DMS79 (cell line): ENCODE measurements at regions not wholly inside any gene's neighbourhood (a gene's known extent, or its start where the extent isn't known, plus 50 kb on each side); places are given as distances from the start of the nearest gene placed in this dataset.
"Not testable (repeated sequence)": the region's sequence is repeated elsewhere in the genome, so short reads cannot be mapped to it uniquely, and the experiment has no call there.

Experiments used
- DNase-seq: peaks from one replicate; lab custom pipeline; 2025; lab: John Stamatoyannopoulos, UW

- DNase-seq, result no peak
Measured at GRCh38 chr4:158051401-158052235, 121.2 kb downstream of the GASK1B start.

DNA sequence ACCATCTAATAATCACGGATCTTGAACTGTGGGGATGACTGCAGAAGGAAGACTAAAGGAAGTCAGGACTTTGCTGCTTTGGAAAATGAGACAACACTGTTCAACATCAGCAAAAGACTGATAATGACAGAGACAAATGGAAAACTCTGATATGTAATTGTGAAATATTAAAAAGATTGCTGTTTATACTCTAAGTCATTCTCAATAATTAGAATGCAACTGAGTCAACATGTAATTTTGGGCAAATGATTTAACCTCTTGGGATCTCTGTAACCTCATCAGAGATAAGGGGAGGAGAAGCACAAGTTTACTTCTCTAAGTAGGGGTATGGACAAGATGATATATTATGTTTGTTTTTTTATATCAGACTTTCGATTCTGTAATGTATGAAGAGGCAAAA lies 121.9 kb downstream of the GASK1B start:
- no peak for DNase-seq

- DNase-seq, result no peak
Measured at GRCh38 chr4:158046345-158046744, 126.5 kb downstream of the GASK1B start.

GRCh38 chr4:158043971-158044618 lies 128.7 kb downstream of the GASK1B start:
- no peak for DNase-seq

- DNase-seq, result no peak
Measured at GRCh38 chr4:158042591-158043030, 130.2 kb downstream of the GASK1B start.

- DNase-seq, result no peak
Measured at GRCh38 chr4:158038718-158039117, 134.1 kb downstream of the GASK1B start.

- DNase-seq, result no peak
Measured at GRCh38 chr4:158036998-158037397, 135.8 kb downstream of the GASK1B start.

DNA sequence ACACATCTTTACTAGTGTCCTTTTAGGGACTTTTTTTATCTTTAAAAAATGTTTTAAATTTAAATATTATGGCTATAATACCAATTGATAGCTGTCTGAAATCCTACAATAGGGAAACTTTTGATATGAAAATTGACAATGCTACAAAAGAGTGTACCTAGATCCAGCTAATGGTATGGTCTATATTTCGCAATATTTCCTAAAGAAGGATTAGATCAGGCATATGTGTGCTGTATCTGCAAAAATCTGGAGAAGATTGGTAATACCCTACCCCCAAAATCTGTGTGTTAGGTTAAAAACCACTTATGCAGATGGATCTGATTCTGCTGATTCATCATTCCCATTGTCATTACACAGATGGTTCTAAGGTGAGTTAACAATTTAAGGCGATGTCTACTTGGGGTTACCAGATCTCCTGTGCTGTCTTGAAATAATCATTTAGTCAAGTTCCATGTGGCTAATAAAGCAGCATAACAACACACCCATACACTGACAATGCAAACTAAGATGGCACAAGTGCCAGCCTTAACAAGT lies 137.1 kb downstream of the GASK1B start:
- DNase-seq, result no peak

DNA sequence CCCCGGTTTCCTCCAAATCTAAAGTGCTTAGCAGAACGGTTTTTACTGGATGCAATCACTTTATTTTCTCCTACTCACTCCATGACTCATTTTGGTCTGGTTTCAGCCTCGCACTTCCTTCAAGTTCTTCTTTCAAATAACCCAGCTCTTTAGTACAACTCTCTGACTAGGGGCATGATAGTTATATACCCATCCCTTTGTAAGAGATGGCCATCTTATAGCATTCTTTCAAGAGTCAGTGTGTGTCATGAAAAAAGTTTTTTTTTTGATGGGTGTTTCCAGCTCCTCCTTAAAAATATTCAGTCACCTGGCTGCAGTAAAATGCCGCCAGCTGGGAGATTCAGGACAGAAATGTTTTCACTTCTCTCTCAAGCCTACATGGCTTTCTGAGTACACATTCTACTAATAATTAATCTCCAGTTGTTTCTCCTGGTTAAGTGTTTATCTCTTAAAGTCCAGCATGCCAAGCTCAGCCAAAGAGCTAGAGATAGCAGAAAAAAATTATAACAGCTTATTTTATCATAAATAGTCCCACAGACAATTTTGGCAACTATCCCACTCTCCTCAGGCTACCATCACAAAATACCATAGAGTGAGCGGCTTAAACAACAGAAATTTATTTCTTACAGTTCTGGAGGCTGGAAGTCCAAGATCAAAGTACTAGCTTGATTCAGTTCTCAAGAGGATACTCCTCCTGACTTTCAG lies 139.3 kb downstream of the GASK1B start:
- no peak for DNase-seq

- DNase-seq, result no peak
Measured at GRCh38 chr4:158032733-158033415, 140.0 kb downstream of the GASK1B start.

DNA sequence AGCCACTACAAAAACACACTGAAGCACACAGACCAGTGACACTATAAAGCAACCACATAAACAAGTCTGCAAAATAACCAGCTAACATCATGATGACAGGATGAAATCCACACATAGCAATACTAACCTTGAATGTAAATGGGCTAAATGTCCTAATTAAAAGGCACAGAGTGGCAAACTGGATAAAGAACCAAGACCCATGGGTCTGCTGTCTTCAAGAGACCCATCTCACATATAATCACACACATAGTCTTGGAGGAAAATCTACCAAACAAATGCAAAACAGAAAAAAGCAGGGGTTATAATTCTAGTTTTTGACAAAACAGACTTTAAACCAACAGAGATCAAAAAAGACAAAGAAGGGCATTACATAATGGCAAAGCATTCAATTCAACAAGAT lies 144.4 kb downstream of the GASK1B start:
- not testable (repeated sequence) for DNase-seq

DNA sequence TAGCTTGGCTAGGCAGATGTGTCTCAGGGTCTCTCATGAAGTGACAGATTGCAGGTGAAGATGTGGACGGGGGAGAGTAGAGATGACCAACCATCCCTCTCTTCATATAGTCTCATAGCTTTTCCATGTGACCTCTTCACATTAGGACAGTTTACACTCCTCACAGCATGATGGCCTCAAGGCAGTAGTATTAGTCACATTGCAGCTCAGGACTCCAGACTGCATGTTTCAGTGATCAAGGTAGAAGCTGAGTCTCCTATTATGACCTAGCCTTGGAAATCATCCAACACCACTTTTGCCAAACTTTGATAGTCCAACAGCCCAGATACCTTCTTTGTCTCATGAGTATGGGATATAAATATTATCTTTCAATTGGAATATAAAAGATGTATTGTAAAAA lies 147.7 kb downstream of the GASK1B start:
- DNase-seq, result no peak

DNA sequence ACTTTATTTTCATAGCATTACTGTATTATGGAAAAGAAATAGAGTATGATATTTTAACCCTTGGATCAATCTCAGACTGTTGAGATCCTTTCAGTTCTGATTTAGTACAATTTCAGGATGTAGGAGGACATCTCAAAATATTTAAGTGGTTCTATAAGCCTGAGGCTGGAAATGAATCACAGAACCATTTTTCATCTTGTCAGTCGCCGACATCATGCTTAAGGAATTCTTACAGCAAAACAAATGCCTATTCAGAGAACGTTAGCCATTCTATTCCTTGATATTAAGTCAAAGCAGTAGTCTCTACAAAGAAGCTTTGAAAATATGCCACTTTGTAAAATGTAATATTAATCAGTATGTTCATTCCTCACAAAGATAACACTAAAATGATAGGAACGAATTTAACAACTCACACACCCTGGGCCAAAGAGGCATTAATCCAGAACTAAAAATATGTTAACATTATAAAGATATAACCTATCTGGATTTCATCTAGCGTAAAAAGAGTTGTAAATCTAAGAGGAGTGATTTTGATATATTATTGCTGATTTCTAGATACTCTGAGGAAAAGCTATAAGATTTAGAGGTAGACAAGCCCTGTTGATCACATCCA lies 152.0 kb downstream of the GASK1B start:
- DNase-seq, result no peak

DNA sequence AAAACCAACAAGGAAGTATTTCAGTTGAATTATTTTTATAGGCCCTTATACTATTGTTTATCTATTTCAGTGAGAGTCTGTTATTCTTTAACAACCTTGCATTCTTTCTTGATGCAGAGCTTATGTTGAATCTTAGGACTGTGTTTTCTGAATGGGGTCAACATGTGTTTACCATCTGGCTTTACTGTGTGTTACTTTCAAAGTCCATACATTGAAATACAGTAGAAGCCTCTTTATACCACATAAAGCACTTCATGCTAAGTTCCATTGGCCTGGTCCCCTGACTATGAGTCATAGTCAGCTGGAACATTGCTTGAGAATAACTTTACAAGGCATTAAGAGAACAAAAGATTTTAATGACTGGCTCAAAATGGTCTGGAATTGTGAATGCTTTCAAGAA lies 152.6 kb downstream of the GASK1B start:
- DNase-seq, result no peak

- no peak for DNase-seq
Measured at GRCh38 chr4:158018831-158019230, 154.0 kb downstream of the GASK1B start.

DNA sequence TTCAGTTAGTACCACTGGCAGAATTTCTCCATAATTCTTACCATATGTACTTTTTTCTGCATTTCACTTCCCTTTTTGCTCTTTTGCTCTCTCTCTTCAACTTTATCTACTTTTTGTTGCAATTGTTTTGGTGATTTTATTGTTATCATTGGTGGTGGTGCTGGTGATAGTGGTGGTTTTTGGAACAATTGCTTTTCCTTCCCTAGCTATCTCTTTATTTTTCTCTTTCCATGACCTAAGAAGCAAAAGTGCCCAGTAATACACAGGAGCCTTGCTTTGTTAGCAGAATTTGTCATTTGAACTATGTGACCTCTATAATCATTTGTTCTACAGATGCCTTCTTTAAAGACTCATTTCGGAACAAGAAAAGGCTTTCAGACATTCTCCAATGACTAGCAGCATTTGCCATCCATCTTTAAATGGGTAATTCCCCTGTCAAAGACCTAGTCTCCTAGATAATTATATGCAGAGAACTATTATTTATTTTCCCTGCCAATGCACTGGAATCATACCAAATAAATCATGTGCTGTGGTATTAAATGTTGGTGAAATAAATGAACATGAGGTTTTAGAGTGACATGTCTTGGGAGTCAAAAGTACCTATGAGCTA lies 154.5 kb downstream of the GASK1B start:
- DNase-seq, result no peak

GRCh38 chr4:158016511-158016910 lies 156.3 kb downstream of the GASK1B start:
- no peak for DNase-seq

DNA sequence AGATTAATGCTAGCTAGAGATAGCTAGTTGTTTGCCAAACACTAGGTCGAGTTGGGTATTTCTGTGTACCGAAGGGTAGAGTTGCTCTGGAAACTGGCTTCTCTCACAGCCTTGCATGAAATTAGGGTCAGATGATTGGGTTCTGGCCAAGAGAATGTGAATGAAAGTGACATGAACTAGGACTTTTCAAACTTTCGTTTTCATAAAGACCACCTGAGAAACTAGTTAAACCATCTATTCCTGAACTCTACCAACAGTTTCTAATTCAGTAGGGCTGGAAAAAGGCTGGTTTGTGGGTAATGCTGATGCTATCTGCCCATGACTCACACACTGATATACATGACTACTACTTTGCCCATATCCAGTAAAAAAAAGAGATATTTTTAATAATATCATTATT lies 157.6 kb downstream of the GASK1B start:
- DNase-seq, result no peak

DNA sequence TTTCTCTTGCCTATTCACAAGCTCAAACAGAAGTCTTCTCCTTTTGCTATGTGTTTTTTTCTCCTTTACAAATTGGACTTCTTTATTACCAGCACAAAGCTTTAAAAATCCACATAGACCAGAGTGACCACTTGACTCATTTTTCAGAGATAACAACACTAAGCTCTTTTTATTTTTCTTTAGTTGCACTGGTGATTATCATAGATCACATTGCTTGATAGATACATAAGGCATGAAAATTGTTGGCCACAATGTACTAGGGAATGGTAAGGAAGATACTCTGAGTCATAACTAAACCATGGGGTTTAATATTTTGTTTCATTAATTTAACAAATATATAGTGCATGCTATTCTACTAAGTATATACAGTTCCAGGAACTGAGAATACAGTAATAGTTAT lies 159.0 kb downstream of the GASK1B start:
- no peak for DNase-seq

DNA sequence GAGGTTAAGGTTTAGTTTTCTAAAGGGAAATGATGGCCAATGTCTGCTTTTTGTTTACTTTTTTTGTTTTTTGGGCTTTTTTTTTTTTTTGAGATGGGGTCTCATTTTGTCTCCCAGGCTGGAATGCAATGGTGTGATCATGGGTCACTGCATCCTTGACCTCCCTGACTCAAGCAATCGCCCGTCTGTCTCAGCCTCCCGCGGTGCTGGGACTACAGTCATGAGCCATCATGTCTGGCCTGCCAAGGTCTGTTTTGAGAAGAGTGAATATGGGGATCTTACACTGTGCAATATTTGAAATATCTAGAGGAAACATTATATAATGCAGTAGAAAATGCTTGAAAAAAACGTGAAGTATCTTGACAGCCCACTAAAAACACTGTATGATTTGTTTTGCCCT lies 162.5 kb downstream of the GASK1B start:
- no peak for DNase-seq

DNA sequence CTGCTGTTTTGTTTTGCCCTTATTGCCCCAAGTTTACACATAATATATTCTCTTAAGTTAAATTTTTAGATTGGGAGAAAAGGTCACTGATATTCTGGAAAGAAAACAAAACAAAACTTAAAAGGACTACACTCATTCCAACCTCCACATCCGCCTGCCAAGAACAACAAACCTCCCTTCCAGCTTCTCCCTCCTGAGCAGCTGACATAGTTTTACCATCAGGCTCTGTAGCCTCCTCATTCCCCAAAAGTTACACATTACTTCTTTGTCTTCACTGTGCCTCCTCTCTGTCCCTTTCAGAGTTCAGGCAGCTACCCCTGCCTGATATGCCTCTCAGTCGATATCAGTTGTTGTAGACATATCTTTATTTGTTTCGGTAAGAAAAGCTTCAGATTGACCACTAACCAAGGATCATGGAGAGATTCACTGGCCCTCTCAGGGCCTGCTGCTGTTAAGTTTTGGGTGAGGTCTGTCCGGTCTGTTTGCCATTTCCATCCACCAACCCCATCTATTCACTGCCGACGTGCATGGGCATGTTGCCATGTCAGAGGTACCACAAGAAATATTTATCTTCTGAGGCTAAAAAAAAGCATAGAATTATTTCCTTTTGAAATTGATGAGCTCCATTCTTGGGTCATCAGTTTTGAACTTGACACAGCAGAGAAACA lies 164.1 kb downstream of the GASK1B start:
- no peak for DNase-seq
